AG09309 (cell line): ENCODE measurements at regions not wholly inside any gene's neighbourhood (a gene's known extent, or its start where the extent isn't known, plus 50 kb on each side); places are given as distances from the start of the nearest gene placed in this dataset.

Experiments used
- DNase-seq: peaks from one replicate; pipeline ENCODE4 v3.0.0-alpha.2; 2010; ENCODE audit warnings: low read depth
- H3K4me3 ChIP-seq: 2 replicates; pipeline ENCODE4 v1.5.1; 2011; ENCODE audit warnings: mild to moderate bottlenecking, low read depth, low read length, moderate library complexity; ENCODE audit not compliant: control insufficient read depth
- TF ChIP-seq, protein P1 (sequence below): IDR thresholded peaks from 2 replicates; pipeline ENCODE4 v1.5.1; 2011; ENCODE audit warnings: mild to moderate bottlenecking, low read depth, low read length, inconsistent platforms; ENCODE audit not compliant: insufficient read depth, control insufficient read depth; ENCODE audit errors: missing control alignments

DNA sequence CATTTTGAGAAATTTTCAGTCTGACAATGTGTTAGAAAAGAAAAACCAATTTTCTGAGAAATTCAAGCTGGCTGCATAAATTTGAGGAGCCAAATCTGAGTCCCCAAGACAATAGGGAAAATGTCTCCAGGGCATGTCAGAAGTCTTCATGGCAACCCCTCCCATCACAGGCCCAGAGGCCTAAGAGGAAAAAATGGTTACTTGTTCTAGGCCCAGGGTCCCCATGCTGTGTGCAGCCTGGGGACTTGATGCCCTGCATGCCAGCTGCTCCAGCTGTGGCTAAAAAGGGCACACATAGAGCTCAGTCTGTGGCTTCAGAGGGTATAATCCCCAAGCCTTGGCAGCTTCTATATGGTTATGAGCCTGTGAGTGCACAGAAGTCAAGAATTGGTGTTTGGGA, 464.6 kb downstream of the CCER1 start:
- TF ChIP-seq, protein P1, sequence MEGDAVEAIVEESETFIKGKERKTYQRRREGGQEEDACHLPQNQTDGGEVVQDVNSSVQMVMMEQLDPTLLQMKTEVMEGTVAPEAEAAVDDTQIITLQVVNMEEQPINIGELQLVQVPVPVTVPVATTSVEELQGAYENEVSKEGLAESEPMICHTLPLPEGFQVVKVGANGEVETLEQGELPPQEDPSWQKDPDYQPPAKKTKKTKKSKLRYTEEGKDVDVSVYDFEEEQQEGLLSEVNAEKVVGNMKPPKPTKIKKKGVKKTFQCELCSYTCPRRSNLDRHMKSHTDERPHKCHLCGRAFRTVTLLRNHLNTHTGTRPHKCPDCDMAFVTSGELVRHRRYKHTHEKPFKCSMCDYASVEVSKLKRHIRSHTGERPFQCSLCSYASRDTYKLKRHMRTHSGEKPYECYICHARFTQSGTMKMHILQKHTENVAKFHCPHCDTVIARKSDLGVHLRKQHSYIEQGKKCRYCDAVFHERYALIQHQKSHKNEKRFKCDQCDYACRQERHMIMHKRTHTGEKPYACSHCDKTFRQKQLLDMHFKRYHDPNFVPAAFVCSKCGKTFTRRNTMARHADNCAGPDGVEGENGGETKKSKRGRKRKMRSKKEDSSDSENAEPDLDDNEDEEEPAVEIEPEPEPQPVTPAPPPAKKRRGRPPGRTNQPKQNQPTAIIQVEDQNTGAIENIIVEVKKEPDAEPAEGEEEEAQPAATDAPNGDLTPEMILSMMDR = no peak
- H3K4me3 ChIP-seq = no peak overlapping the region
- DNase-seq = no peak

- no peak for DNase-seq
- TF ChIP-seq, protein P1 = no peak
- H3K4me3 ChIP-seq = no peak overlapping the region
These were observed 465.8 kb downstream of the CCER1 start for GRCh38 chr12:90489141-90489540.

- H3K4me3 ChIP-seq = no peak overlapping the region
- TF ChIP-seq, protein P1 = no peak
- DNase-seq = no peak
These were observed 469.4 kb downstream of the CCER1 start for GRCh38 chr12:90485560-90485959.

- no peak overlapping the region for H3K4me3 ChIP-seq
- TF ChIP-seq, protein P1 = no peak
- no peak for DNase-seq
These were observed 470.9 kb downstream of the CCER1 start for GRCh38 chr12:90484094-90484493.

GRCh38 chr12:90481748-90482147, 473.2 kb downstream of the CCER1 start:
- H3K4me3 ChIP-seq = no peak overlapping the region

GRCh38 chr12:90479237-90479636, 475.7 kb downstream of the CCER1 start:
- TF ChIP-seq, protein P1 = no peak
- no peak overlapping the region for H3K4me3 ChIP-seq
- no peak for DNase-seq

More at GRCh38 chr12:90481748-90482147, 473.2 kb downstream of the CCER1 start:
- TF ChIP-seq, protein P1 = no peak
- no peak for DNase-seq

DNA sequence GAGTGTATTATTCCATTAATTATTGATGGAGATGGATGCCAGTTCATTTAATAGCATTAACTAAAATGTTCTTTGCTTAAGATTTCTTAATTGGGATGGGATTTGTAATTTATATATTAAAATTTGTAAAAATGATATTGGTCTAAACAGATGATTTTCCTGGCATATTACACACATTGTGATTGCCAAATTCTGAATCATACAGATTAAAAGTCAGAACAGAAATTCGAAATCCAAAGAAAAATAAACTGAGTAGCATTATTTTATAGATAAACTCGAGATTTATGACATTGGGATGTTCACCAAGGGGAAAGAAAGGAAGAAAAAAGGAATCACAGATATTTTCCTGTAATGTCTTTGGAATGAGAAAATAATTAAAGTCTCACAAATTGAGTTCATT, 481.1 kb downstream of the CCER1 start:
- no peak overlapping the region for H3K4me3 ChIP-seq
- TF ChIP-seq, protein P1 = no peak
- DNase-seq = no peak
